Caki2 (cell line): ENCODE measurements at regions not wholly inside any gene's neighbourhood (a gene's known extent, or its start where the extent isn't known, plus 50 kb on each side); places are given as distances from the start of the nearest gene placed in this dataset.
"Not testable (repeated sequence)": the region's sequence is repeated elsewhere in the genome, so short reads cannot be mapped to it uniquely, and the experiment has no call there.

ENCODE experiments used
- DNase-seq: peaks from one replicate; pipeline ENCODE4 v3.0.0-alpha.2; 2015; ENCODE audit warnings: low read depth
- in situ Hi-C: cut with HindIII; loops from 2 replicates; pipeline ENCODE4 v1.10.0; 2016; ENCODE audit warnings: low sequenced_read_pairs, low pct_unique_long_range_greater_than_20kb, mixed read lengths

DNA sequence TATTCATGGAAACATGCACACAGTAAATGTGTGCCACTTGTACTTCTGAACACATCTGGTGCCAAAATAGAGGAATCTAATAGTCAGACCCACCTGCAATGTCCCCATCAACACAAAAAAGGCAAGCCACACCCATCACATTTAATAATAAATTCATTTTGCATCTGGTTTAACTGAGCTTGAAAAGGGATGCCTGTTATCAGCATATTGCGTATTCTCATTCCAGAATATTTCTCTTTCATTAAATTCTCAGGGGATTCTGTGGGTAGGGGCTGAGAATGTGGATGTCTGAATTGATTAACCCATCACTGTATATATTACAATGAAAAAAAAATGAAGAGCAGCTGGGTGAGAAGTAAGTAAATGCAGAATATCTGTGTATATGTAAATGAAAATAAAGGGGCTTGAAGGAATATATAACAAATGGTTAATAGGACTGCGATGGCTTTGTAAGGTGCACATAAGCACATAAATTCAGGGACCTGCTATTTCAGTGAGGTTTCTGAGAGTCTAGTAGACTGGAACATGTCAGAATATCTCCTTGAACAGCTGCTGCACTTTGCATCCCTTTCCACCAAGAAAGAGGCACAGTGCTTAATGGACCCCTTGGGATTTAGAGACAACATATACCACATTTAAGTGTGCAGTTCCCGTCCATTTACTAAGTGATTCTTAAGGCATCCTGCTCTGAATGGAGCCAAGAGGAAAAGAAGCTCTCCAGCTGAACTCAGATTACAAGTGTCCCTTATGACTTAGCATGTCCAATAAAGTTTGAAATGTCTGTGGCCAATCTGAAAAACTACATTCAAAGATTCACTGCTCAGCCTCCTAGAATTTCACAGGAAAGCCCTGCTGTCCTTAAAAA, 104.1 kb upstream of the NIPBL start:
- in situ Hi-C loops: no loop called here
- no peak for DNase-seq

DNA sequence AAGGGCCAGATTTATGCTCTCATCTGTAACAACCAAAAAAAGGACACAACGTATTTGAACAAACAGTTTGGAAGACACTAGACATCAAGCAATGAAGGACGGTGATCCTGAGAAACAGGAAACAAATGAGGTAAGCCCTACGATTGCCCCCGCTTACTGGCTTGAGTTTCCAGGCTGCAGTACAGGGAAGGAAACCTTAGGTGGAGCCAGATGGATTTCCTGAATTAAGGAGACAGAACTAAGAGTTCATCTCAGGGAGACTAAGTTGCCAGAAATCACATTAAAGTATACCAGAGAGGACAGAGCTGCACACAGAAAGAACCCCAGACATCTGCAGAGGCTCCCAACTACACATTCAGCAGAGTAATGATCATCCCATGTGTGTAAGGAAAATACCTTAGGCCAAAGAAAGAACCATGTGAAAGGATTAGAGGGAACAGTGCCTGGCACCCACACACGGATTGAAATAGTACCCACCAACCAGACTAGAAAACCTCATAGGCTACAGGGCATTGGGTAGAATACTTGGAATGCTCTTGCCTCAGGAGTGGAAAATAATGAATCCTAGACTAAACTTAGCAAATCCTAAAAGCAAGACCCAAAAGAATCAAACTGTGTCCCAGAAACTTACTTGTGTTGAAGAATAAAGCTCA, 99.3 kb upstream of the NIPBL start:
- in situ Hi-C loops: no loop called here
- DNase-seq: no peak

DNA sequence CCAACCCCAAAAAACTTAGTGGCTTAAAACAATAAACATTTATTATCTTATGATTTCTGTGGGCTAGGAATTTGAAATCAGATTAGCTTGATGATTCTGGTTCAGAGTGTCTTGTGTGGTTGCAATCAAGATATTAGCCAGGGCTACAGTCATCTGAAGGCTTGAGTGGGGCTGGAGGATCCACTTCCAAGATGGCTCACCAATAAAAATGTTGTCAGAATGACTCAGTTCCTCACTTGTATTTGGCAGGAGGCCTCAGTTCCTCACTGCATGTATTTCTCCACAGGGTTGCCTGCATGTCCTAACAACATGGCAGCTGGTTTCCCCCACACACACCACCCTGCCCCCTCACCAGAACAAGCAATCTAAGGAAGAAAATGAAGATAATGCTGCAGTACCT, 98.2 kb upstream of the NIPBL start:
- no peak for DNase-seq
- in situ Hi-C loops: no loop called here

DNA sequence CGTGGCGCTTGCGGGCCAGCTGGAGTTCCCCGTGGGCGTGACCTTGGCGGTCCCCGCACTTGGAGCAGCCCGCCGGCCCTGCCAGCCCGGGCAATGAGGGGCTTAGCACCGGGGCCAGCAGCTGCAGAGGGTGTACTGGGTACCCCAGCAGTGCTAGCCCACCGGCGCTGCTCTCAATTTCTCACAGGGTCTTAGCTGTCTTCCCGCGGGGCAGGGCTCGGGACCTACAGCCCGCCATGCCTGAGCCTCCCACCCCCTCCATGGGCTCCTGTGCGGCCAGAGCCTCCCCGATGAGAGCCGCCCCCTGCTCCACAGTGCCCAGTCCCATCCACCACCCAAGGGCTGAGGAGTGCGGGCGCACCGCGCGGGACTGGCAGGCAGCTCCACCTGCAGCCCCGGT, 94.0 kb upstream of the NIPBL start:
- in situ Hi-C loops, DNase-seq: not testable (repeated sequence)

DNA sequence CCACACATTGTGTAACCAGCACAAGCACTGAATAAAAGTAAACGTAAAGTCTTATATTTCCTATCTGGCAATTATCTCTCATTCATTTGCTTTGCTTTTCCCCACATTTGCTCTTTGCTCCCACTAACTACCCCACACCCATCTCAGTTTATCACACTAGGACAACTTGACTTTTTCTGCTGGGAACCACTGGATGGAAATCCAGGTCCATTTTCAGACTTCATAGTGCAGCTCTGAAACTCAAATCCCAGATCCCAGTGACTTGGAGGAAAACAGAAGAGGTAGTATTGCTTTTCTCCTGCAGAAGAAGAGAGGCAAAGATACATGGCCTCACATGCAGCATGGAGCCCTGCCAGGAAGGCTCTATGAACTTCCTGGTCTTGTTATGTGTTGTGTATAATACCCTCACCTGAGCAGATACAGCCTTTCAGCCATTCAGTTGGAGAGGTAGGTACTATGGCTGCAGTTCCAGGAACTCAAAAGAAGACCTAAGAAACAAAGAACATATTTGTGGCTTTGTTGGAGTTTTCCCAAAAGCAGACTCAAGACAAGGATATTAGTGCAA, 90.0 kb upstream of the NIPBL start:
- no peak for DNase-seq
- in situ Hi-C loops: no loop called here

DNA sequence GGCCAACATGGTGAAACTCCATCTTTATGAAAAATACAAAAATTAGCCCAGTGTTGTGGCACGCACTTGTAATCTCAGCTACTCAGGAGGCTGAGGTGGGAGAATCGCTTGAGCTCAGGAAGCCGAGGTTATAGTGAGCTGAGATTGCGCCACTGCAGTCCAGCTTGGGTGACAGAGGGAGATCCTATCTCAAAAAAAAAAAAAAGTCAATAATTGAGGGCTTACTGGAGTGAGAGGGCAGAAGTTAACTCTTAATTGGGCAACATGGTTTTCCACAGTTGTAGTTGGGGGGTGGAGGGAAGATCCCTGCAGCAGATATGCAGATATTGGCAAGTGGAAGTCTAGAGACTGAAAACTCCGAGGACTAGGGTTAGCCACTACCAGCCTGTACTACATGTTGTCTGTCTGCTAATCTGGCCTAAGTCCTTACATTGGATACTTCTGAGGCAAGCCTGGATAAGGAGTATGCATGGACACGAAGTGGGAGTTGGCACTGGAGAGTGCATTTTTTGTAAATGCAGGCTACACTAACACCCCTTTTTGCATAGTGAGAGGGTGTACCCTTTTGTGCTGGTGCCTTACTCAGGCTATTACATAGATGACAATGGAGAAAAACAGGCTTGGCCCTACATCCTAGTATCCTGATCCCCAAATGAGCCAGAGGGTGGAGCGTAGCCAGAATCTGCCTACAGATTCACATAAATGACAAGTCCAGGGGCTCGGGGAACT, 89.0 kb upstream of the NIPBL start:
- in situ Hi-C loops: no loop called here
- DNase-seq: no peak

DNA sequence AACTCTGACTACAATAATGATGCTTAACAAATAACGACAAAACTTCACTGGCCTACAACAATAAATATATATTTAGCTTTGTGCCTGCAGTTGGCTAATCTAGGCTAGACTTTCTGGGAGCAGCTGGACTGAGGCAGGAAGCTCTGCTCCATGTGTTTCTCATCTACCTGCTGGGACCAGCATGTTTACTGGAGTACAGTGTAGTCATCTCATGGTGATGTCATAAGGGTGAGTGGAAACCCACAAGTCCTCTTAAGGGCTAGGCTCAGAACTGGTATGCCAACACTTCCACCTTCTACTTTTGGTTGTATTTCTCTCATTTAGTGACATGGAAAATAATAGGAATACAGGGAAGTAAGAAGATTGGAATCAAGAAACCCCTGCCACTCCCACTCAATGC, 85.7 kb upstream of the NIPBL start:
- no peak for DNase-seq
- in situ Hi-C loops: no loop called here

DNA sequence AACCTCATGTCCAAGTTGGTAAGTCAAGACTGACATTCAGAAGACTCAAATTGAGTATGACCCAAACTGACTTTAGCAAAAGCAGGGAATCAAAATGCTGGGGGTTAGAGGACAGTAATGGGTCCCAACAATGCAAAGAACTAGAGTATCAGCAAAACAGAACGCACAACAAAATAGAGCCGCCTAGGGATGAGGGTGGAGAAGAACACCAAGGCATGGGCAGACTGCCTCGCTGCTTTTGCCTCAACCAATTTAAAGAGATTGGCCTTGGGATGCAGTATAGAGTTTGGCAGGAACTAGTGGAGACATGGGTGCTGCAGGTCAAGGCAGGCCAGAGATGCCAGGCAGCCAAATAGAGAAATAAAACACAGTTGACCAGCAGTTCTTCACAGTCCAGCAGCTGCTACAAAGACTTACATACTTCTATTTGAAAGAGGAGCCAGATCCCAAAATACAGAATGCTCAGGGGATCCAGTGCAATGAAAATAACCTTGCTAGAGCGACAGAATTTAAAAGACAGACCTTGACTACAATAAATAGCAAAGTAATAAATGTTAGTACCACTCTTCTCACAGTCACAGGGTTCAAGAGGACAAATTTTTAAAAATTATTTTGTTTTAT, 83.9 kb upstream of the NIPBL start:
- in situ Hi-C loops: no loop called here
- DNase-seq: no peak

DNA sequence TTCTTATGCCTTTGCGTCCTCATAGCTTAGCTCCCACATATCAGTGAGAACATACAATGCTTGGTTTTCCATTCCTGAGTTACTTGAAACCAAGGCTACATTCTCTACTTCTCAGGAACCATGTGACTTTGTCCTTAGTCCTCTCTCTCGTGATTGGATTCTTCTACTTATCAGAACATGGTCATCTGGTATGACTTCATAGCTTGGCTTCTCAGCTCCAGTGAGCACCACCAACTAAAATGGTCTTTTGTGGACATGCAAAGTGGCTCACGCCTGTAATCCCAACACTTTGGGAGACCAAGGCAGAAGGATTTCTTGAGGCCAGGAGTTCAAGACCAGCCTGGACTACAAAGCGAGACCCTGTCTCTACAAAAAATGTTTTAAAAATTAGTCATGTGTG, 81.2 kb upstream of the NIPBL start:
- no peak for DNase-seq
- in situ Hi-C loops: no loop called here

DNA sequence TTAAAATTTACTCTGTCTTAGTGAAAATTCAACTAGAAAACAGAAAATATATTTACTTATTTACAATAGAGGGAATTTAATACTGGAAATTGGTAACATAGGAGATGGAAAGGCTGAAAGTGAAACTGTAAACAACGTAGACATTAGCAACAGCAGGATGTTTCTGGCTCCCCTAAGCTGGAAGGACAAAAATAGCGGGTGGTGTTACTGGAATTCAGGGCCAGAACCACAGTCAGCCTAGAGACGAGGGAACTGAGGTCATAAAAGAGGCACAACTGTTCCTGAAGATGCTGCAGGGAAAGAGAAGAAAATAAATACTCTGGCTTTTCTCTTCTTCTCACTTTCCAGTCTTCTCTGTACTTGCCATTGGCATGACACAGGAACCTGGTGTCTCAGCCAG, 80.4 kb upstream of the NIPBL start:
- in situ Hi-C loops: no loop called here
- DNase-seq: no peak

DNA sequence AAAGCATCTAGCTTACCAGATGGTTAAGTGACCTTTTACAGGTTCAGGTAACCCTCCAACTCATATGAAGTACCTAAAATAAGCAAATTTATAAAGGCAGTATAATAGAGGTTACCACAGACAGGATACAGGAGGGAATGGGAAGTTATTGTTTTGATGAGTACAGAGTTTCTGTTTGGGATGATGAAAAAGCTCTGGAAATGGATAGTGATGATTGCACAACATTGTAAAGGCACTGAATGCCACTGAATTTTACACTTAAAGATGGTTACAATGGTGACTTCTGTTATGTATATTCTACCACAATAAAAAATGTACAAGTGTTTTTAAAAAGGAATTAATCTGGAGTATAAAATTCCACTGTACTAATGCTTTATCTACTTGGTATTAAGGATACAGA, 75.0 kb upstream of the NIPBL start:
- in situ Hi-C loops: no loop called here
- no peak for DNase-seq

DNA sequence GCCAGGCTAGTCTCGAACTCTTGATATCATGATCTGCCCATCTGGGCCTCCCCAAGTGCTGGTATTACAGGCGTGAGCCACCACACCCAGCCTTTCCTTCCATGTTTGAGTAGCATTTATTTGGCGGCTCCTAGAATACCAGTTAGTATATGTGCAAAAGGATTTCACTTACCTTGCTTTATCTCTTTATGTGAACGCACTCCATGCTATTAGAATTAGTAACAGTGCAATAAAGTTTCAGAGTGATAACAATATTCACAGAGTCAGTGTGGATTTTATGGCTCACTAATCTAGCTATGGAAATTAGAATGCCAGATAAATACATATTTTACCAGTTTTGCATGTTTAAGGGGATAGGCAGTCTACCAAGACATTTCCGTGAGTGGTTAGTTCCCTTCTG, 74.4 kb upstream of the NIPBL start:
- in situ Hi-C loops: no loop called here

DNA sequence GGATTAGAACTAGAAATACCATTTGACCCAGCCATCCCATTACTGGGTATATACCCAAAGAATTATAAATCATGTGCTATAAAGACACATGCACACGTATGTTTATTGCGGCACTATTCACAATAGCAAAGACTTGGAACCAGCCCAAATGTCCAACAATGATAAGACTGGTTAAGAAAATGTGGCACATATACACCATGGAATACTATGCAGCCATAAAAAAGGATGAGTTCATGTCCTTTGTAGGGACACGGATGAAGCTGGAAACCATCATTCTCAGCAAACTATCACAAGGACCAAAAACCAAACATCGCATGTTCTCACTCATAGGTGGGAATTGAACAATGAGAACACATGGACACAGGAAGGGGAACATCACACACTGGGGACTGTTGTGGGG, 63.3 kb upstream of the NIPBL start:
- DNase-seq, in situ Hi-C loops: not testable (repeated sequence)

More for the DNA sequence above, 74.4 kb upstream of the NIPBL start:
- no peak for DNase-seq

DNA sequence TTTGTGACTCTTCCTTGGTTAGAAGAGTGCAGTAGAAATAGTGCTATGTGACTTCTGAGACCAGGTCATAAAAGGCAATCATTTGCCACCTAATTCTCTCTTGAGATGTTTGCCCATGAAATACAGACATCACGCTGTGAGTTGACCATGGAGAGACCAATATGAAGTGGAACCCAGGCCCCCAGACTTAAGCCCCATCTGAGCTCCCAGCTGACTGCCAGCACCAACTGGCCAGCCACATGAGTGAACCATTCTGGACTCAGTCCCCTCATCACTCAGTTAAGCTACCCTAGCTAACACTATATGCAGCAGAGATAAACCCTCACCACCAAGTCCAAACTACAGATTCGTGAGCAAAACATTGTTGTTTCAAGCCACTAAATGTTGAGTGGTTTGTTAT, 60.7 kb upstream of the NIPBL start:
- no peak for DNase-seq
- in situ Hi-C loops: no loop called here

DNA sequence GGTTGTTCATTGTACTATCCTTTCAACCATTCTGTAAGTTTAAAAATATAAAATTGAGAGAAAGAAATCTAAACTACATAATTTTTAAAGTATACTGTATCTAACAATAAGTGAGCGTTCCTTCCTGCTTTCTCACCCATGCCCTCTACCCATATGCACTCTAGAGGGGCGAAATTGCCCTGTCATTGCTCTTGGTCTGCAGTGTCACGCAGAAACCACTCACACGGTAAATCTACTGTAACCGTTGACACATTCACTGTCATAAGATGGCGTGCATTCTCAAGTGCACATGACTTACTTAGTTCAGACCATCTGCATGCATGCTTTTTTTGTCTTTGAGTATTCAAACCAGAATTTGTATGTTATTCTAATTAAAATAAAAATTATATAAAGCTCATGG, 55.7 kb upstream of the NIPBL start:
- DNase-seq: peak; percentile 57
- in situ Hi-C loops: no loop called here

DNA sequence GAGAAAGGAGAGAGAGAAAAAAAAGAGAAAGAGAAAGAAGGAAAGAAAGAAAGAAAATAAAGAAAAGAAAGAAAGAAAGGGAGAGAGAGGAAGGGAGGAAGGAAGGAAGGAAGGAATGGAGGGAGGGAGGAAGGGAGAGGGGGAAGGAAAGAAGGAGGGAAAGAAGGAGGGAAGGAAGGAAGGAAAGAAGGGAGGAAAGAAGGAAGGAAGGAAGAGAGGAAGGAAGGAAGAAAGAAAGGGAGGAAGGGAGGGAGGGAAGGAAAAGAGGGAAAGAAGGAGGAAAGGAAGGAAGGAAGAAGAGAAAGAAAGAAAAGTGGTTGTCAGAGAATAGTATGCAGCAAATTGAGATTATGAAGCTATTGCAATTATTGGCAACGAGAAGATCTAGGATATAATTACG, 49.9 kb upstream of the NIPBL start:
- no peak for DNase-seq
- in situ Hi-C loops: no loop called here
